ENCODE measurements at regions not wholly inside any gene's neighbourhood (a gene's known extent, or its start where the extent isn't known, plus 50 kb on each side); places are given as distances from the start of the nearest gene placed in this dataset.

- TF ChIP-seq CTCF (IDR thresholded peaks at IDR 0.05; ENCODE audit: low read depth, low read length): no peak
- TF ChIP-seq MYC (IDR thresholded peaks at IDR 0.05; ENCODE audit: low read depth, low read length): no peak
- TF ChIP-seq POLR2A (IDR thresholded peaks at IDR 0.05; ENCODE audit: extremely low read depth, insufficient read length): no peak
Observed at GRCh38 chr20:22403022-22403631, 181.2 kb downstream of the FOXA2 start.

Data from NB4 (cell line).